ENCODE measurements at regions not wholly inside any gene's neighbourhood (a gene's known extent, or its start where the extent isn't known, plus 50 kb on each side); places are given as distances from the start of the nearest gene placed in this dataset.

- DNase-seq (ENCODE audit: extremely low read depth, low read depth, low spot score), result peak; percentile 31
These were observed 277.9 kb downstream of the ZNF536 start for GRCh38 chr19:30649934-30650614.

DNA sequence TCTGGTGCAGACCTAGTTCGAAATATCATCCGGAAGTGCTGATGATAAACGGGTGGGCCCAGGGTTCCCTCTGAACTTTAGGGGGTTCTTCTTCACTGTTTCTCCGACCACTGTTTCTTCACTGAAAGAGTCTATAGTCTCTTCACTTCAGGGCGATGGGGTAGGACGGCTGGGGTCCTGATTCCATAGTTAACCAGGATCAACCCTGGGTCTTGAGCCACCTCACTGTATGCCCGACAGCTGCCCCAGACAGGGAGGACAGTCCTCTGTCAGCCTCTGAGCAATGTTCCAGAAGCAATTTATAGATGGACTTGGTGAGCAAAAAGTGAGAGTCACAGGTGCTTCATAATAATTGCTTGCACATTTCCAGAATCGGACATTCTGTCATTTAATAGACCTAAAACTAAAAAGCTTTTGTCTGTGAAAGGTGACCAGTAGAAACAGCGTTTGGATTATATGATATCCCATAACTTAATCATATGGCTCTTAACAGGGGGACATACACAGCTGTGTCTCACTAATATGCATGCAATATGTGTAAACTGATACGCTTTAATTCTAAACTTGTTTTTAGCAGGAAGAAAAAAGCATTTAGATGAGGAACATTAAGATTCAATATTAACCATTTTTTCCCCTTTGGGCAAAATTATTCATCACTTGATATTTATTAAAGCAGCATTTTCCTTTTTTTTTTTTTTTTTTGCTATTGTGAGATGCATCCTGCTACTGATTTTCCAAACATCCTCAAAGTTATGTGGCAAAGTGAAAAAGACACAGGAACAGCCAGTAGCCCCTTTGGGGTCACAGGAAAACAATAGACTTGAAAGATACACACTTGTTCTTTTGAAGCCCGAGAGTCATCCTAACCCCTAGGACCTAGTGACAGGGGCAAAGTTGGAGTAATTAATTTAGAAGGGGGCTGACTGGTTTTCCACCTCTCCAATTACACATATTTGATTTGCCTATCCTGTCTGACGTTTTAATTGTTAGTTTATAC is 277.0 kb downstream of the ZNF536 start:
- DNase-seq (ENCODE audit: extremely low read depth, low read depth, low spot score), result no peak

DNA sequence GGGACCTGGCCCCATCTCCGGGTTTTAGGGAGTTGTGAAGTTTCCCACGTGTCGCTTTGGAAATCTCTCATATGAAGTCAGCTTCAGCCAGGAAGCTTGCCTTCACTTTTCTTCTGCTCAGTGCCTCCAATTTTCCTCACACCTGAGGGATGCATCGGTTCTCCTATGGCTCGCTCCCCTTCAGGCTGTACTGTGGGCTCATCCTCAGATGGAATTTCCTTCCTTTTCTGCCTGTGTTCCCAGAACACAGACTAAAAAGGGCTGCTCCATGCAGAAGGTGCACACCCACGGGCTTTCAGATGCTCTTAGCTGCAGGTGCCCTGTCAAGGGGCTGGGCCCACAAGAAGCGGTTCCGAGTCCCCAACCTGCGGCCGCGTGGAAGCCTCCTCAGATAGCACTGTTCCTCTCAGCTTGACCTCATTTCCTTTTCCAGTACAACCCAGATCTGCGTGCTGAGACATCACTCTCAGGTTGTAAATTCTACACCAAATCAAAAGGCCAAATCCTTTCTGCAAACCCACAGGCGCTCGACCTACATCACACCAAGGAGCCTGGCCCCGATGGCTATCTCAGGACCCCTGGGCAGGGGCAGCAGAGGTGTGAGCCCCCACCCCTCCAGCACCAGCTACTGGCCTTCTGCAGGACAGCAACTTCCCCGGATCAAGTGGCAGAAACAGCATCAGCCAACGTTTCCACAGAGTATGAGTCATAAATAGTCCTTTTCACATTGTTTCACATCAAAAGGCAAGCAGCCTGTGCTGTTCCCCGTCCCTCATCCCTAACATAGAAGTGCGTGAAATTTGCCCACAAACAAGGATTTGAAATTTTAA is 275.9 kb downstream of the ZNF536 start:
- no peak for DNase-seq (ENCODE audit: extremely low read depth, low read depth, low spot score)

GRCh38 chr19:30646806-30647205 is 274.6 kb downstream of the ZNF536 start:
- DNase-seq (ENCODE audit: extremely low read depth, low read depth, low spot score), result no peak

DNA sequence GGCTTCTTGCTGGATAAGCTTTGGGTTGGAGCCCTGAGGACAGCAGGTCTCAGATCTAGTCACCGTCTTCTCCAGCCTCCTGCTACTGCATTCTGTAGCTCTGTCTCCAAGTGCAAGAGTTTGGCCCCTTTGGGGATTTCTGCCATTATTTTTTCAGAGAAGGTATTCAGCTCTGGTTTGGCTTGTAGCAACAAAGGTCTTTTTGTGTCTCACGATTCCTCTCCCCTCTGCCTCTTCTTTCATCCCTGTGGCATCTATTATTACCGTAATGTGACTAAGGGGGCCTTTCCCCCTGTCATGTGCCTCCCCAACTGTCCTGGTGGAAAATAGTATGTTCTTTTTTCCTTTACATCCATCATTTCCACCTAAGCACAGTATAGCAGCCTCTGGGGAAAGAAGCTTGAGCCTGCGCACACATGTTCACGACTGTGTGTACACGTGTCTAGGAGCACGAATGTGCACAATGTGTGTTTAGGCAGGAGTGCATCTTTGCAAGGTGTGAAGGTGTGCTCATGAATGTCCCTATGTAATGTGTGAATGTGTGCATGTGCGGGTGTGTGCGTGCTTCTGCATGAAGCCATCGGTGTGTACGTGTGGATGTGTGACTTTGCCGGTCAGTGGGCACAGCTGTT is 273.9 kb downstream of the ZNF536 start:
- DNase-seq (ENCODE audit: extremely low read depth, low read depth, low spot score), result no peak

DNA sequence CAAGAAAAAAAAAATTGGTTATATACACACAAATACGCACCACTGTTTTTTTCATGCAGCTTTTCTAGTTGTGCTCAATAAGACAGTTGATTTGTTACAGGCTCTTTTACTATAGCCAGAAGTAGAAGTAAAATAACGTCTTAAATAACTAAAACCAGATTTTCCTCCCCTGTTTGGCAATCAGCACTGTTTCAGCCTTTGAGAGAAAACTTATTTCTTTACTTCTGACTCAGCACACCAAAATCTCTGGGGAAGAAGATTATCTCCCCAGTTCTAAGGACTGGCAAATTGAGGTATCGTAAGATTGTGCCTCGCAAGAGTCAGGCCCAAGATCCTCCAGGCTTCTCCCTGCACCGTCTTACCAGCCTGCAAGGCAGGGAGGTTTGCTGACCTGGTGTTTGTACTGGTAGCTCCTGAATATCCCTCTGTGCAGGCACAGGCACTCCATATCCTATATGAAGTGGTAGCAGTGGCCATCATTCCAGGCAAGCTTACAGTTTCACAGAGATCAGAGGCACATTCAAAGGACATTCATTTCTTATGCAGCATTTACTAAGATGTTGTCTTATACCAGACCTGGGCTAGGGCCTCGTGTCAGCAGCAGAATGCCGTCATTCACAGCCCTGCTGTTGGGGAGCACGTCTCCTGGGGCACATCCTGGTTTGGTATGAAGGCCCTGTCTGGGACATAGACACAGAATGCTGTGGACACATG is 268.2 kb downstream of the ZNF536 start:
- DNase-seq (ENCODE audit: extremely low read depth, low read depth, low spot score), result no peak

GRCh38 chr19:30638889-30639288 is 266.7 kb downstream of the ZNF536 start:
- no peak for DNase-seq (ENCODE audit: extremely low read depth, low read depth, low spot score)

DNA sequence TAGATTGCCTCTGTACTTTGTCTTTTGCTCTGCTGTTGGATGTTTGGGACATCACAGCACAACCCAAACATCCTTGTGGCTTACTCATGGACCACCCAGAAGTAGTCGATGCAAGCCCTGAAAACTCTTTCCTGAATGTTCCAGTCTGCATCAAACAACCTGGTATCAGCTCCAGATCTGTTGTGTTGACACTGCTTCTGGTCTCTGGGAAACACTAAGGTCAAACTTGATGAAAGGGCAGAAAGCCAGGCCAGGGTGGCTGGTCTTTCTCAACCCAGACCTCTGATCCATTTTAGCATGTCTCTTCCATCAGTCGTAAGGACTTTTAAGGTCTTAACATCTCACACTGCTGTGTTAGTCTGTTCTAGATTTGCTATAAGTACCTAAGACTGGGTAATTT is 265.7 kb downstream of the ZNF536 start:
- DNase-seq (ENCODE audit: extremely low read depth, low read depth, low spot score), result no peak

DNA sequence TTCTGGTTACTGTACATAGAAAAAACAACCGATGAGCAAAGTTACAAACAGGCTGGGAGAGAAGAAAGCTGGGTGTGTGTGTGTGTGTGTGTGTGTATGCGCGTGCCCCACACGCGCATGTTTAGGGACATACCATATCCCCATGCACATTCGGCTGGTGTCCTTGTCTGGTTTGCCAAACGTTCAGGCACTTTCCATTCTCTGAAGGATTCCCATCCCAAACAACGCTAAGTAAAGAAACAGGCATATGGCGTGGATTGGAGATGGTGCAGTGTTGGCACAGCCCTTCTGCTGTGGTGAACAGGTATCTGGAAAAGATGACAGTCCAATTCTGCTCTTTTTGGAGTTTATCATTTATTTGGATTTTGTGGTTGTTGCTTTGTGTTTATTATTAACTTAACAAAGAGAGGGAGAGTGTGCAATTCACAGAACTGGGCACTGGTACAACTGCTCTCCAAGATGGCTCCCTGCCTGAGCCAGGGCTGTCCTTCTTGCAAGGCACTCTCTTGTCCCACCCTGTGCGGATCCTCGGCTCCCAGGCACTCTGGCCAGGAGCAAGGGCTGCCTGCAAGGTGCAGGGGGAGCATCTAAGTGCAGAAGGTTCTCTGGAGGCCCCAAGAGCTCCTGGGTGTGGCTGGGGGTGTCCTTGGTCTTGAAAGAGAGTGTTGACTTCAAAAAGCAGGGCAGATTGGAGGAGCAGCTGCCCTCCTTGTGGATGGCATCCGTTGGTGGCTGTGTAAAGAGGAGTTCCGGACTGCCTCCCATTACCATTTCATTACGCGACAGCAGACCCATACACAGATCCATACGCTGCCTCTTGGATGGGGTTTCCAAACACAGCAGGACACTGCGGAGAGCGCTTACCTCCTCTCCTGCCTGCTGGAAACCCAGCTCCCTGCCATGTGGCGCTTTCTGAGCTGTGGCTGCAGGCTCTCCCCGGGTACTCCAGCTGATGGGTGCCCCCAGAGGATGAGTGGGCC is 263.1 kb downstream of the ZNF536 start:
- DNase-seq (ENCODE audit: extremely low read depth, low read depth, low spot score), result no peak

DNA sequence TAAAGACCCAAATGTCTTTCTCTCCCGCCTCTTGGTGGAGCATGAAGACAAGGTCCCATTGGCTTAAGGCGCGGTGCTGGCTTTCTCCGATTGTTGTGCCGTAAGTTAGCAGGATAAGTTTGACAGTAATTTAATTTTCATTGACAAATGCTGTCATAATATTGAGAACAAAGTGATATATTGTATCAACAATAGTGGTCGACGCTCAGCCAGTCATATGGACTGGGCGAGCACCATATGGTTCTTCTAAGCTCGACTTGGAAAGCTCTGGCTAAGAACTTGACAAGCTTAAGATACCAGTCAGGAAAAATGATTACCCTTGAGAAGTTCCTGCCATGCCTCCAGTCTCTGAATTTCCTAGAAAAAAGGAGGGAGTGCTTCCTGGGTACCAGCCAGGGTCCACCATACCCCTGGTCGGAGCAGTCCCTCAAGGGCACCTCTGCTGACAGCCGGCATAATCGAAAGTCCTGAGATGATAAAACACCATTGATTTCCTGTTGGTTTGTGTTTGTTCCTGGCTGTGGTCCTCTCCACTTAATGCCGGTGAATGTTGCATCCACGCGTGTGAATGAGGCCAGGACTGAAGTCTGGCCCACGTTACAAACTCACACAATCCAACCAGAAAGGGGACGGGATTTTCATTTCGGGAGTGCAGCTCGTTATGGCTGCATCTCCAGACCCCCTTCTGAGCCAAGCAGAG is 262.1 kb downstream of the ZNF536 start:
- no peak for DNase-seq (ENCODE audit: extremely low read depth, low read depth, low spot score)

- DNase-seq (ENCODE audit: extremely low read depth, low read depth, low spot score), result no peak
These were observed 258.8 kb downstream of the ZNF536 start for GRCh38 chr19:30631033-30631370.

DNA sequence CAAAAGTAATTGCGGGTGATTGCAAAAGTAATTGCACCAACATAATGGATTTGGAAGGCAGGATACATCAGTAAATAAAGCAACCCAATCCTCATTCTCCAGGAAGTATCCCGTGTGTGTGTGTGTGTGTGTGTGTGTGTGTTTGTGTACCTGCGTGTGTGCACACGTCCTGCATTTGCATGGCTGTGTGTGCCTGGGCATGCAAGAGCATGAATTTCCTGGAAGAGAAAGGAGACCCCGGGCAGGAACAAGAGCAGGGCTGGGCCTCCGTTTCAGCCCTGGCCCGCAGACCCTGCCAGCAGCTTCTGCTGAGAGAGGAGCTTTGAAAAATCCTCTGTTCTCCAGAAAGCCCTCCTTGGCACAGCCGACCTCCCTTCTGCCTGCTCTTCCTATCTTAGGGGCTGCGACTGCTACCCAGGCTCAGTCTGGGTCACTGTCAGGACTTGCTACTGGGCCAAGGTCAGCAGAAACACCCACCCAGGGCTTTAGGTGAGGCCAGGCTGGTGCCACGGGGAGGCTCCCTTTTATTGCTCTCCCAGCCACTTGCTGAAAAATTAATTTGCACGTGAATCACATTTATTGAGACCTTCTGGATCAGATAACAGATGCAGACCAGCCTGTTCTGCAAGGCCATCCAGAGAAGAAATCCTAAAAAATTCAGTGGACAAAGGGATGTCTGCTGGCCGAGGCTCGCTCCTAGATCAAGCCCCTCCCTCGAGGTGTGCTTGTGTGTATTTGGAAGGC is 258.3 kb downstream of the ZNF536 start:
- no peak for DNase-seq (ENCODE audit: extremely low read depth, low read depth, low spot score)

DNA sequence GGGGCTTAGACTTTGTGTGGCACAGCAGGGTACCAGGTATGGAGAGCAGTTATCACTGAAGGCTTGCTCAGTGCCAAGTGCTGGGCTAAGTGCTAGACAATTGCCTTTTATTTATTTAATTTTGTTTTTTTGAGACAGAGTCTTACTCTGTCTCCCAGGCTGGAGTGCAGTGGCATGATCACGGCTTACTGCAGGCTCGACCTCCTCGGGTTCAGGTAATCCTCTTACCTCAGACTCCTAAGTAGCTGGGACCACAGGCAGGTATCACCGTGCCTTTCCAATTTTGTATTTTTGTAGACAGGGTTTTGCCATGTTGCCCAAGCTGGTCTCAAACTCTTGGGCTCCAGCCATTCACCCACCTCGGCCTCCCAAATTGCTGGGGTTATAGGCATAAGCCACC is 256.9 kb downstream of the ZNF536 start:
- DNase-seq (ENCODE audit: extremely low read depth, low read depth, low spot score), result no peak

GRCh38 chr19:30626626-30626966 is 254.4 kb downstream of the ZNF536 start:
- no peak for DNase-seq (ENCODE audit: extremely low read depth, low read depth, low spot score)

GRCh38 chr19:30625947-30626625 is 253.9 kb downstream of the ZNF536 start:
- no peak for DNase-seq (ENCODE audit: extremely low read depth, low read depth, low spot score)

GRCh38 chr19:30622276-30622675 is 250.1 kb downstream of the ZNF536 start:
- DNase-seq (ENCODE audit: extremely low read depth, low read depth, low spot score), result no peak

DNA sequence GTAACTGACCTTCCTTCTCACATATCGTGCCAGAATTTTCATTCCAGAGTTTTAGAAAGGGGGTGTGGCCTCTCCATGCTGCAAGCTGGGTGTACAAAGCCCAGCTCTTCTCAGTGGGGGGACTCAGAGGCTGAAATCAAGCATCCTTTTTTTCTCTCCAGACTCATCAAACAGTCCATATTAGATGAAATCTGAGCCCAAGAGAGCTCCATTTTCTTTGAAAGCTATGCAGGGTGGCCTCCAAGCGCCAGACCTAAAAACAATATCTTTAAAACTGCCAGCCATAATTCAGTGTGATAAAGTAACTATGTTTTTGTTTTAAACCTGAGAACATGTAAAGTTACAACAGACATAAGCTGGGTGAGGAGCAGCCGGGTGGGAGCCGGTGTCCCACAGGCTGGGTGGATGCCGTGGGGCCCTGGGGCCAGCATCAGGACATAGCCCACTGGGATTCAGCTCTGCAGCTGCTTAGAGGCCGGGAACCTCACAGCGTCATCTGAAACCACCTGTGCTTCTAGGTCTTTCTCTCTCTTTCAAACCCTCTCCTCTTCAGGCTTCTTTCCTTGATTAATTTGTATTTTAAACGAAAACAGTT is 249.2 kb downstream of the ZNF536 start:
- DNase-seq (ENCODE audit: extremely low read depth, low read depth, low spot score), result no peak
